SIG-M5 treated with dmso at 0.1 percent for 504 hours (cell line): ENCODE measurements at regions not wholly inside any gene's neighbourhood (a gene's known extent, or its start where the extent isn't known, plus 50 kb on each side); places are given as distances from the start of the nearest gene placed in this dataset.
"Not testable (repeated sequence)": the region's sequence is repeated elsewhere in the genome, so short reads cannot be mapped to it uniquely, and the experiment has no call there.

ENCODE experiments used
- DNase-seq: peaks from one replicate; lab custom pipeline; 2025; ENCODE audit not compliant: unreplicated experiment; lab: John Stamatoyannopoulos, UW

DNA sequence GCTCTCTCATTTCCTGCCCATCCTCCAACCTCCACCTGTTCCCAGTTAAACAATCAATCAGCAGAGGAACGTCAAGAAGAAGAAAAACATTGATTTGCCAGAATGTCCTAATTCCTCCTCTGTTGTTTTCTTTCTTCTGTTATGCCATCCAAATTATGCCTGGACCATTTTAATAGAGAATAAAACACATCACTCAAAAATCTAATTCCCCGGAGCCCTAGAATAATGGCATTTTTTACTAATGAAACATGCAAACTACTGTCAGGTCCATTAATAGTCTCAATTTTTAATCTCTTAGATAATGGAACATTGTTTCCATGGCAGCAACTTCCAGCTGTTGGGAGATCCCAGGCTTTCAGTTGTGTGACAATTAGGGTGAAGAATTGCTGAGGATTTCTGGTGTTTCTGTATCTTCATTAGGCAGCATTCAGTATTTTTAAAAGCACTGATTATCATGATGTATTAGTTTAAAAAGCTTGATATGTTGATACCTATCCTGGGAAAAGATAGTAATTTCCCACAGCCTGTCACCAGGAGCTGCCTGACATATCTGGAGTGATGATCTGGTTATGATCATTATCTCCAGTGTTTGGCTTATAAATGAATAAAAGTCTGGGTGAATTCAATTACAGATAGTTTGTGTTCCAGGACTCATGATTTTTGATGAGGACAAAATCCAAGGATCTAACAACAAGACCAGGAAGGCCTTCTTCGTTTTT lies 209.8 kb downstream of the TPBG start:
- DNase-seq: no peak

GRCh38 chr6:82576284-82576683 lies 212.7 kb downstream of the TPBG start:
- no peak for DNase-seq

GRCh38 chr6:82584194-82584695 lies 220.6 kb downstream of the TPBG start:
- no peak for DNase-seq

DNA sequence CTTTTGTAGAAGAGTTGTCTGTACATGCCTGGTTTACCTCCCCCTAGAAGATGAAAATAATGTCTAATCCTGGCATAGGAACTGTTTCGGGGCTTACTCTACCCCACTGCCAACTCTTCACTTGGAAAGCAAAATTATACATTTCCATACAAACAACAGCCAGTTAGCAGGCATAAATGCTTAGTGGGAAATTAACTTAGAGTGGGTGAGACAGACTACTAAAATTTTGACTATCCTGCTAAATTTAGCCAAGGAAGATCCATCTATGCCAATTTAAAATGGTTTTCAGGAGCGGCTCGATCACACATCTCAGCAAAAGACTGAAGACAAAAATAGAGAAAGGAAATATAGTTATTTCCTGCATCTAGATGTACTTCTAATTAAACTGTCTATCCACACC lies 221.2 kb downstream of the TPBG start:
- DNase-seq: no peak

DNA sequence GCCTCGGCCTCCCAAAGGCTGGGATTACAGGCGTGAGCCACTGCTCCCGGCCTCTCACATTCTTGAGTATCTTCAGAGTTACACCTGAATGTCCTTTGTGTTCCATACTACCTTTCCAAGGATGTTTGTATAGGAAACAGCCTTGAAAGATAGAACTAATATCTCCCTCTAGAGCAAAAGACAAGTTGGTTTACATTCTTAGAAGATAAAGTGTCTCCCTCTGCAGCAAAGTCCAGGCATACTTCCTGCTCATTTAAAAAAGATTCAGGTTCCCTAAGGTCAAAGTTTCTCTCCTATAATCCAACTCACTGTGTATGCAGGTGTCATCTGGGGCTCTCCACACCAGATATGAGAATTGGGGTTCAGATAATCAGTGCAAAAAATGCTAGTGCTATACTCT lies 224.4 kb downstream of the TPBG start:
- no peak for DNase-seq

GRCh38 chr6:82588859-82589412 lies 225.3 kb downstream of the TPBG start:
- DNase-seq: no peak

GRCh38 chr6:82589509-82590206 lies 226.0 kb downstream of the TPBG start:
- DNase-seq: no peak

GRCh38 chr6:82597201-82597600 lies 233.6 kb downstream of the TPBG start:
- no peak for DNase-seq

- no peak for DNase-seq
Observed at GRCh38 chr6:82602776-82603175, 239.2 kb downstream of the TPBG start.

- no peak for DNase-seq
Observed at GRCh38 chr6:82603871-82604270, 240.3 kb downstream of the TPBG start.

- no peak for DNase-seq
Observed at GRCh38 chr6:82607998-82608725, 244.5 kb downstream of the TPBG start.

GRCh38 chr6:82608781-82609180 lies 245.2 kb downstream of the TPBG start:
- DNase-seq: no peak

DNA sequence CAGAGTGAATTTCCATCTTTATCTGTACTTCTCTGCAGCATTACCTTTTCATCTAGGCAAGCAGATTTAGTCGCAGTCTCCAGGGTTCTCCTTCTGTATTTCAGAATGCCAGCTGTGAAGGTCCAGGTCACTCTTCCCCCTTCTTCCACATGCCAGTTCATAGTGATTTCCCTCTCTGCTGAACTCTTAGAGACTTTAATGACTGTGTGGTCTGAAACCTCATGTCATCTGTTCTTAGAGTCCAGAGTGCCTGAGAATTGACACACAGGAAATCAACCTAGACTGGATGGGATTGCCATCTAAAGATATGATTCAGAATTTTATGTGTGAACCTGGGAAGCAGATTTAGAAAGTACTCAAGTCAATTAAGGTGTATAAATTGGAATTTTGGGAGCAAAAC lies 248.1 kb downstream of the TPBG start:
- no peak for DNase-seq

DNA sequence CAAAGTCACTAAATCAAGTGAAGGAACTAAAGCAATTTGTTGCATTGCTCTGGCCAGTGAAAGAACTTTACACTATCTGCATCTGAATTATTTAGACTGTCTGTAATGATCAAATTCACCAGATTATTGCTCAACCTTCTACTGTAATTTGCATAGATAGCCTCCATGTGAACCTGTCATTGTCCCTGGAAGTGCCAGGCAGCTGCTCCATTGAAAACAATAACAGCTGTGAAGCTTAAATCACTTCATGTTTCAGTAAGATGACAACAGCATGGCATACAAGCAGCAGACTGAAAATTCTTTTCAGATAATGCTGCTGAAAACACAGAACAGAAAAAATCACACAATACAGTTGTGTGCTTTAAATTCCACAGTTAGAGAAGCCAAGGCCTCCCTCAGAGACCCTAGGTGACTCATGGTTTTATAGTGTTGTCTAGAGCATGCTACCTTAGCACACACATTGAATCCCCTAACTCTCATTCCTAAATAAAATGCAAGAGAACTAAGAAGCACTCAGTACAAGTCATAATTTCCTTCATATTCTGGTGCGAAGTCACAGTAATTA lies 248.9 kb downstream of the TPBG start:
- no peak for DNase-seq

GRCh38 chr6:82614518-82614917 lies 250.9 kb downstream of the TPBG start:
- no peak for DNase-seq

DNA sequence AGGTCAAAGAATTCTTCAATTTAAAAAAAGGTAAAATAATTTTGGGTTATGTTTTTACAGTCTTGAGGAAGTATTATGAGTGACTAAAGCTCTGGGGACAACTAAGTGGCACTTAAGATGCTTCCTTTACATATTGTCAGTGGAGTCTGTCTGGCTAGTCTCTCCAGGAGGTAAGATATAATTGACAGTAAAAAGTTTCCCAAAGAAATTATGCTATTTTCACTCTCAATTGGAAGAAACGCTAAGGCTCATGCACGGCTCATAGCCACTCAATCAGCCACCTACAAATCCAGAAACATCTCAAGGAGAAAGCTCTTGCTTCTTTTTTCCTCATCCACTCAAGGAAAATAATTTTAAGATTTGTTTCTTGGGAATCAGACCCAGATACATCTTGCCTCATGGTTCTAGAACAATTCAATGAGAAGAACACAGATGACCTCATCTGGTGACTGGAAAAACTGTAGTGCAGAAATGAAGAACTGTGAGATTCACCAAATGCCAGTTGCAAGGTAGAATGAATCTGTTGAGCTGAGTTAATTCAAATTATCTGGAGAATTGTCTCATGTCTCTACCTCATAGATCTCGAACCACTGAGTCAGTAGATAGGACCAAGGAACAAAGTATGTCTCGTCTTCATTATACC lies 252.9 kb downstream of the TPBG start:
- DNase-seq: no peak

DNA sequence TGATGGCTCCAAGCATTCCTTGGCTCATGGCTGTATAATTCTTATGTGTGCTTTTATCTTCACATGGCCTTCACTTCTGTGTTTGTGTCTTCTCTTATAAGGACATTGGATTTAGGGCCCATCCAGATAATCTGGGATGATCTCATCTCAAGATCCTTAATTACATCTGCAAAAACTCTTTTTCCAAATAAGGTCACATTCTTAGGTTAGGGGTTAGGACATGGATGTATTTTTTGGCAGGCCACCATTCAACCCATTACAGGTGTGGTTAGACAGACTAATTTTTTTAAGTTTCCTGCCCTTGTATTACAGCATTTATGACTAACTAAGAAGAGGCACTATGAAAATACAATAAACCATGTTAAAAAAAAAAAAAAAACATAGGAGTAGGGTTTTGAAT lies 254.0 kb downstream of the TPBG start:
- no peak for DNase-seq

- DNase-seq: no peak
Observed at GRCh38 chr6:82619573-82619972, 256.0 kb downstream of the TPBG start.

DNA sequence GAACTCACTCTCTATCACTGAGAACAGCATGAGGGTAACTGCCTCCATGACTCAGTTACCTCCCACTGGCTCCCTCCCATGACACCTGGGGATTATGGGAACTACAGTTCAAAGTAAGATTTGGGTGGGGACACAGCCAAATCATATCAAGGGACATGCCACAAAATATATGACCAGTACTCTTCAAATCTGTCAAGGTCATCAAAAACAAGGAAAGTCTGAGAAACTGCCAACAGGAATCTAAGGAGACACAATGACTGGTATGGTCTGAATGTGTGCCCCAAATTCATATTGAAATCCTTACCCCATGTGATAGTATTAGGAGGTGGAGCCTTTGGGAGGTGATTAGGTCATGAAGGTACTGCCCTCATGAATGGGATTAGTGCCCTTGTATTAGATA lies 258.8 kb downstream of the TPBG start:
- no peak for DNase-seq

- no peak for DNase-seq
Observed at GRCh38 chr6:82624251-82624650, 260.6 kb downstream of the TPBG start.

- DNase-seq: not testable (repeated sequence)
Observed at GRCh38 chr6:82626946-82627345, 263.3 kb downstream of the TPBG start.
